ENCODE measurements at regions not wholly inside any gene's neighbourhood (a gene's known extent, or its start where the extent isn't known, plus 50 kb on each side); places are given as distances from the start of the nearest gene placed in this dataset.

- H3K36me3 ChIP-seq (ENCODE audit: control insufficient read depth in 4 of 4, insufficient read depth in 3 of 4, low read depth in 1 of 4, low read length in 3 of 4), result no peaks in the 10 kb centered on the region
- peaks cover 5 to 10% (median 7%) of the 10 kb centered on the region in 4 donors for H3K9me3 ChIP-seq (ENCODE audit: control insufficient read depth in 4 of 4, low read length in 3 of 4)
- TF ChIP-seq CTCF (IDR thresholded peaks at IDR 0.05; ENCODE audit: low read depth, low read length, missing input control) (no peak), FOXA2 (IDR thresholded peaks at IDR 0.05) (no peak), FOXA1 (IDR thresholded peaks at IDR 0.05) (no peak), RAD21 (IDR thresholded peaks at IDR 0.05) (no peak), REST (IDR thresholded peaks at IDR 0.05) (no peak), GABPA (IDR thresholded peaks at IDR 0.05 in 1 of 2, conservative IDR thresholded peaks at IDR 0.05 in 1 of 2) (no peak), RXRA (IDR thresholded peaks at IDR 0.05) (no peak), HNF4A (conservative IDR thresholded peaks at IDR 0.05) (no peak), JUND (IDR thresholded peaks at IDR 0.05) (no peak), NR2F2 (IDR thresholded peaks at IDR 0.05) (no peak), EGR1 (IDR thresholded peaks at IDR 0.05; ENCODE audit: low read depth in 2 of 2) (no peak), ZBTB33 (IDR thresholded peaks at IDR 0.05) (no peak), SP1 (IDR thresholded peaks at IDR 0.05) (no peak), TAF1 (conservative IDR thresholded peaks at IDR 0.05) (no peak), MAX (IDR thresholded peaks at IDR 0.05) (no peak), YY1 (IDR thresholded peaks at IDR 0.05) (no peak), HNF4G (IDR thresholded peaks at IDR 0.05) (no peak), ATF3 (IDR thresholded peaks at IDR 0.05) (no peak)
- H3K4me3 ChIP-seq (ENCODE audit: low read depth in 1 of 3, low read length in 3 of 3), result no peak overlapping the region
- no peaks in the 10 kb centered on the region for H3K4me1 ChIP-seq (ENCODE audit: control insufficient read depth in 4 of 4, insufficient read depth in 4 of 4, low read length in 3 of 4)
- DNase-seq (ENCODE audit: low spot score), result no peak
- H3K9ac ChIP-seq (ENCODE audit: low read depth in 1 of 2, low read length in 2 of 2), result no peak overlapping the region
- H3K27ac ChIP-seq (ENCODE audit: low read depth in 1 of 2, low read length in 2 of 2), result no peak overlapping the region
- H3K27me3 ChIP-seq (ENCODE audit: control insufficient read depth in 4 of 4, insufficient read depth in 4 of 4, low read length in 3 of 4), result no peaks in the 10 kb centered on the region
Measured at GRCh38 chr5:114935490-114935889, 234.2 kb downstream of the TRIM36 start.

All from liver (tissue), 7 donors.